HG03439 (cell line): ENCODE measurements at regions not wholly inside any gene's neighbourhood (a gene's known extent, or its start where the extent isn't known, plus 50 kb on each side); places are given as distances from the start of the nearest gene placed in this dataset.

Experiments
- ATAC-seq: cut with Tn5 transposase; IDR thresholded peaks from one replicate; pipeline ENCODE4 v1.9.1; 2021; ENCODE audit warnings: mild to moderate bottlenecking, moderate library complexity; ENCODE audit not compliant: unreplicated experiment

GRCh38 chr5:97658116-97658900, 475.3 kb upstream of the RIOK2 start:
- ATAC-seq: no peak

GRCh38 chr5:97666783-97667182, 483.7 kb upstream of the RIOK2 start:
- no peak for ATAC-seq

GRCh38 chr5:97670447-97670846, 487.4 kb upstream of the RIOK2 start:
- ATAC-seq: no peak

GRCh38 chr5:97676608-97677007, 493.6 kb upstream of the RIOK2 start:
- ATAC-seq: no peak

- no peak for ATAC-seq
Measured at GRCh38 chr5:97694091-97694490, 511.0 kb upstream of the RIOK2 start.

GRCh38 chr5:97714424-97714823, 531.4 kb upstream of the RIOK2 start:
- ATAC-seq: no peak

GRCh38 chr5:97726106-97726505, 543.1 kb upstream of the RIOK2 start:
- ATAC-seq: no peak

- ATAC-seq: no peak
Measured at GRCh38 chr5:97728920-97729319, 545.9 kb upstream of the RIOK2 start.

GRCh38 chr5:97729938-97730337, 546.9 kb upstream of the RIOK2 start:
- ATAC-seq: no peak

GRCh38 chr5:97735209-97735608, 552.2 kb upstream of the RIOK2 start:
- ATAC-seq: no peak

- ATAC-seq: no peak
Measured at GRCh38 chr5:97737608-97738007, 554.6 kb upstream of the RIOK2 start.

GRCh38 chr5:97745817-97746216, 562.8 kb upstream of the RIOK2 start:
- no peak for ATAC-seq

- no peak for ATAC-seq
Measured at GRCh38 chr5:97750576-97750975, 567.5 kb upstream of the RIOK2 start.

GRCh38 chr5:97751540-97751939, 568.5 kb upstream of the RIOK2 start:
- no peak for ATAC-seq

- ATAC-seq: no peak
Measured at GRCh38 chr5:97752871-97753270, 569.8 kb upstream of the RIOK2 start.

GRCh38 chr5:97762483-97762882, 579.4 kb upstream of the RIOK2 start:
- ATAC-seq: no peak

GRCh38 chr5:97764700-97765099, 581.7 kb upstream of the RIOK2 start:
- no peak for ATAC-seq

- ATAC-seq: no peak
Measured at GRCh38 chr5:97778451-97778850, 595.4 kb upstream of the RIOK2 start.

- no peak for ATAC-seq
Measured at GRCh38 chr5:97788369-97788768, 605.3 kb upstream of the RIOK2 start.

- ATAC-seq: no peak
Measured at GRCh38 chr5:97797994-97798451, 615.0 kb upstream of the RIOK2 start.

- ATAC-seq: no peak
Measured at GRCh38 chr5:97801461-97801860, 618.4 kb upstream of the RIOK2 start.

- ATAC-seq: no peak
Measured at GRCh38 chr5:97820138-97820537, 637.1 kb upstream of the RIOK2 start.
